ENCODE measurements at regions not wholly inside any gene's neighbourhood (a gene's known extent, or its start where the extent isn't known, plus 50 kb on each side); places are given as distances from the start of the nearest gene placed in this dataset.

GRCh38 chr22:46091277-46091977, 58.9 kb upstream of the PPARA start:
- DNase-seq (peak in 1 of 5 donors; percentile 50), FAIRE-seq (no peak)
- intact Hi-C loops (cut with DNase I), result no loop called here
- Histone ChIP-seq H3K9ac (ENCODE audit: low read length in 3 of 3) (peak overlapping the region in 2 of 3 donors; percentile 12 to 18), H3K9me3 (ENCODE audit: control insufficient read depth in 2 of 3, insufficient read depth in 1 of 3, low read length in 3 of 3) (no peaks in the 10 kb centered on the region), H3K27ac (ENCODE audit: low read depth in 2 of 2, low read length in 2 of 2) (peak overlapping the region; percentile 91 to 94), H3K36me3 (ENCODE audit: control insufficient read depth in 2 of 3, insufficient read depth in 3 of 3, low read length in 3 of 3) (peaks cover 0 to 22% (median 2%) of the 10 kb centered on the region in 3 donors), H3K27me3 (ENCODE audit: control insufficient read depth, insufficient read depth, low read length) (no peaks in the 10 kb centered on the region), H3K4me1 (ENCODE audit: control insufficient read depth in 2 of 3, insufficient read depth in 2 of 3, low read depth in 1 of 3, low read length in 3 of 3) (peaks cover 0 to 79% (median 66%) of the 10 kb centered on the region in 3 donors), H3K4me3 (ENCODE audit: low read length in 3 of 3) (no peak overlapping the region)
- TF ChIP-seq, protein P1, sequence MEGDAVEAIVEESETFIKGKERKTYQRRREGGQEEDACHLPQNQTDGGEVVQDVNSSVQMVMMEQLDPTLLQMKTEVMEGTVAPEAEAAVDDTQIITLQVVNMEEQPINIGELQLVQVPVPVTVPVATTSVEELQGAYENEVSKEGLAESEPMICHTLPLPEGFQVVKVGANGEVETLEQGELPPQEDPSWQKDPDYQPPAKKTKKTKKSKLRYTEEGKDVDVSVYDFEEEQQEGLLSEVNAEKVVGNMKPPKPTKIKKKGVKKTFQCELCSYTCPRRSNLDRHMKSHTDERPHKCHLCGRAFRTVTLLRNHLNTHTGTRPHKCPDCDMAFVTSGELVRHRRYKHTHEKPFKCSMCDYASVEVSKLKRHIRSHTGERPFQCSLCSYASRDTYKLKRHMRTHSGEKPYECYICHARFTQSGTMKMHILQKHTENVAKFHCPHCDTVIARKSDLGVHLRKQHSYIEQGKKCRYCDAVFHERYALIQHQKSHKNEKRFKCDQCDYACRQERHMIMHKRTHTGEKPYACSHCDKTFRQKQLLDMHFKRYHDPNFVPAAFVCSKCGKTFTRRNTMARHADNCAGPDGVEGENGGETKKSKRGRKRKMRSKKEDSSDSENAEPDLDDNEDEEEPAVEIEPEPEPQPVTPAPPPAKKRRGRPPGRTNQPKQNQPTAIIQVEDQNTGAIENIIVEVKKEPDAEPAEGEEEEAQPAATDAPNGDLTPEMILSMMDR (IDR thresholded peaks at IDR 0.05; ENCODE audit: borderline replicate concordance, extremely low read depth, insufficient read depth), result no peak

- H3K27ac ChIP-seq (ENCODE audit: low read depth in 2 of 2, low read length in 2 of 2), result peak overlapping the region in 1 of 2 donors; percentile 22
- H3K9ac ChIP-seq (ENCODE audit: low read length in 3 of 3), result no peak overlapping the region
- FAIRE-seq, result no peak
- intact Hi-C loops (cut with DNase I), result no loop called here
- H3K36me3 ChIP-seq (ENCODE audit: control insufficient read depth in 2 of 3, insufficient read depth in 3 of 3, low read length in 3 of 3), result peaks cover 0 to 19% (median 2%) of the 10 kb centered on the region in 3 donors
- TF ChIP-seq, protein P1 (IDR thresholded peaks at IDR 0.05; ENCODE audit: borderline replicate concordance, extremely low read depth, insufficient read depth), result no peak
- no peak overlapping the region for H3K4me3 ChIP-seq (ENCODE audit: low read length in 3 of 3)
- no peaks in the 10 kb centered on the region for H3K9me3 ChIP-seq (ENCODE audit: control insufficient read depth in 2 of 3, insufficient read depth in 1 of 3, low read length in 3 of 3)
- no peaks in the 10 kb centered on the region for H3K27me3 ChIP-seq (ENCODE audit: control insufficient read depth, insufficient read depth, low read length)
- H3K4me1 ChIP-seq (ENCODE audit: control insufficient read depth in 2 of 3, insufficient read depth in 2 of 3, low read depth in 1 of 3, low read length in 3 of 3), result peaks cover 0 to 78% (median 61%) of the 10 kb centered on the region in 3 donors
- peak in 1 of 5 donors; percentile 55 for DNase-seq
These were observed 58.3 kb upstream of the PPARA start for GRCh38 chr22:46092011-46092410.

DNA sequence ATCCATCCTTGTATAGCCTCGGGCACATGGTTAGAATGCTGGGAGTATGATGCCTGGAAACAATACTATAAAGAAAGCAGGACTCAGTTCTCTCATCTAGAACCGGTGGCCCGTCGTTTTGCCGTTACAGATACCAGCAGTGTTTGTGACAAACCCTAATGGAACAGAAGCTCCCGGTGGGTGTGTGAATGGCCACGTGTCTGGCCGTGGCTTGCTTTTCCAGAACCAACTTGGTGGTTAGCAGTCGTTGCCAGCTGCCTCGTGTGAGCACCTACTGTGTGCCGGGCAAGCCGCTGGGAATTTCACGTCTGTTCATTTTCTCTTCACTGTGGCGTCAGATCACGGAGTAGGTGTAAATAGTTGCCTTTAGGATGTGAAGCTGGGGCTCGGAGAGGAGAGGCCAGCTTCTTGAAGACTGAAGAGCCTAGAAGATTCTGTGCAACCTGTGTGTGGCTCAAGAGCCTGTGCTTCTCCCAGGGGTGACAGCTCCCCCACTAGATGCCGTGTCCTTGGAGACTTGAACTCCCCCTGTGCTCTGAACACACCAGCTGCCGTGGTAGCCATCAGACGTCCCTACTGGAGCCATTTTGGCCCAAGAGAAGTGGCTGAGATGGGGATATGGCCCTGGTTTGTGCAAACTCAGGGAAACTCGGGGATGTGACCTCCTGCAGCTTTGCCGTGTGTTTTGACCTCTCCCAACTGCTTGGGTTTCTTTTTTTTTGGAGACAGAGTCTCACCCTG, 57.5 kb upstream of the PPARA start:
- Histone ChIP-seq H3K9me3 (ENCODE audit: control insufficient read depth in 2 of 3, insufficient read depth in 1 of 3, low read length in 3 of 3) (no peaks in the 10 kb centered on the region), H3K36me3 (ENCODE audit: control insufficient read depth in 2 of 3, insufficient read depth in 3 of 3, low read length in 3 of 3) (peaks cover 0 to 19% (median 2%) of the 10 kb centered on the region in 3 donors), H3K27ac (ENCODE audit: low read depth in 2 of 2, low read length in 2 of 2) (no peak overlapping the region), H3K4me1 (ENCODE audit: control insufficient read depth in 2 of 3, insufficient read depth in 2 of 3, low read depth in 1 of 3, low read length in 3 of 3) (peaks cover 0 to 71% (median 54%) of the 10 kb centered on the region in 3 donors), H3K4me3 (ENCODE audit: low read length in 3 of 3) (no peak overlapping the region), H3K9ac (ENCODE audit: low read length in 3 of 3) (no peak overlapping the region), H3K27me3 (ENCODE audit: control insufficient read depth, insufficient read depth, low read length) (no peaks in the 10 kb centered on the region)
- DNase-seq (peak in 1 of 5 donors; percentile 67), FAIRE-seq (no peak)
- TF ChIP-seq, protein P1 (IDR thresholded peaks at IDR 0.05; ENCODE audit: borderline replicate concordance, extremely low read depth, insufficient read depth), result no peak
- intact Hi-C loops (cut with DNase I), result no loop called here
